Activated B cell treated with CpG ODN at 0.5 μM for 24 hours (primary cell): ENCODE measurements at regions not wholly inside any gene's neighbourhood (a gene's known extent, or its start where the extent isn't known, plus 50 kb on each side); places are given as distances from the start of the nearest gene placed in this dataset.

ENCODE experiments used
- ATAC-seq: fragments of 200-7000 bp; cut with Tn5 transposase; one replicate; pipeline ENCODE4 v1.10.0; 2021; ENCODE audit warnings: low read depth, mild to moderate bottlenecking, moderate library complexity
- CTCF ChIA-PET: fragments of 350-600 bp; sonication (Branson Sonifier 250); formaldehyde crosslinking; loops from one replicate; lab custom pipeline; 2021; ENCODE audit warnings: antibody characterized with exemption; lab: Charles Lee
- POLR2A ChIA-PET: fragments of 350-600 bp; sonication (Branson Sonifier 250); formaldehyde crosslinking; loops from one replicate; lab custom pipeline; 2021; ENCODE audit warnings: antibody characterized with exemption; lab: Charles Lee
- DNase-seq: peaks from one replicate; pipeline ENCODE4 v3.0.0; 2022
- H3K27ac Mint-ChIP-seq: one replicate; pipeline ENCODE4 v1.8.0; 2020; ENCODE audit warnings: mixed read lengths
- H3K27me3 Mint-ChIP-seq: one replicate; pipeline ENCODE4 v1.8.0; 2021; ENCODE audit warnings: mixed read lengths
- H3K36me3 Mint-ChIP-seq: one replicate; pipeline ENCODE4 v1.8.0; 2021; ENCODE audit warnings: low read depth, mixed read lengths
- H3K4me1 Mint-ChIP-seq: one replicate; pipeline ENCODE4 v1.8.0; 2021; ENCODE audit warnings: mixed read lengths
- H3K4me3 Mint-ChIP-seq: one replicate; pipeline ENCODE4 v1.8.0; 2020; ENCODE audit warnings: mild to moderate bottlenecking, mixed read lengths
- H3K9me3 Mint-ChIP-seq: one replicate; pipeline ENCODE4 v1.8.0; 2020; ENCODE audit warnings: mixed read lengths
- intact Hi-C: fragments of 100-400 bp; cut with micrococcal nuclease; formaldehyde crosslinking; loops from one replicate; pipeline ENCODE4 v1.15.1; 2024
- TF ChIP-seq, protein P1 (sequence below): fragments of 200-600 bp; IDR thresholded peaks from one replicate; pipeline ENCODE4 v1.8.0; 2022; ENCODE audit warnings: antibody characterized with exemption, mild to moderate bottlenecking

DNA sequence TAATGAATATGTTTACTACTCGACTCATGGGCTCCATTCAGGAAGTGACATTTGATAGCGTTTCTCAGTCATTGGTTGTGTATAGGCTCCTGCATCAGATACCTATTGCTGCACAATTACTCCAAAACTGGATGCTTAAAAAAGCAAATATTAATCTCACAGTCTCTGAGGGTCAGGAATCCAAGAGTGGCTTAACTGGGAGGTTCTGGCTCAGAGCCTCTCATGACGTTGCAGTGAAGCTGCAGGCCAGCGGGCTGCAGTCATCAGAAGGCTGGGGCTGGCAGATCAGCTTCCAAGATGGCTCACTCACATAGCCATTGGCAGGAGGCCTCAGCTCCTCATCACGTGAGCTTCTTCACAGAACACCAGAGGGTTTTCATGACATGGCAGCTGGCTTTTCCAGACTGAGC lies 525.1 kb upstream of the NBEA start:
- Mint-ChIP-seq H3K4me3 (no peak overlapping the region), H3K27ac (no peak overlapping the region), H3K36me3 (no peaks in the 10 kb centered on the region), H3K9me3 (peaks cover 3% of the 10 kb centered on the region), H3K27me3 (no peaks in the 10 kb centered on the region), H3K4me1 (no peaks in the 10 kb centered on the region)
- TF ChIP-seq, protein P1, sequence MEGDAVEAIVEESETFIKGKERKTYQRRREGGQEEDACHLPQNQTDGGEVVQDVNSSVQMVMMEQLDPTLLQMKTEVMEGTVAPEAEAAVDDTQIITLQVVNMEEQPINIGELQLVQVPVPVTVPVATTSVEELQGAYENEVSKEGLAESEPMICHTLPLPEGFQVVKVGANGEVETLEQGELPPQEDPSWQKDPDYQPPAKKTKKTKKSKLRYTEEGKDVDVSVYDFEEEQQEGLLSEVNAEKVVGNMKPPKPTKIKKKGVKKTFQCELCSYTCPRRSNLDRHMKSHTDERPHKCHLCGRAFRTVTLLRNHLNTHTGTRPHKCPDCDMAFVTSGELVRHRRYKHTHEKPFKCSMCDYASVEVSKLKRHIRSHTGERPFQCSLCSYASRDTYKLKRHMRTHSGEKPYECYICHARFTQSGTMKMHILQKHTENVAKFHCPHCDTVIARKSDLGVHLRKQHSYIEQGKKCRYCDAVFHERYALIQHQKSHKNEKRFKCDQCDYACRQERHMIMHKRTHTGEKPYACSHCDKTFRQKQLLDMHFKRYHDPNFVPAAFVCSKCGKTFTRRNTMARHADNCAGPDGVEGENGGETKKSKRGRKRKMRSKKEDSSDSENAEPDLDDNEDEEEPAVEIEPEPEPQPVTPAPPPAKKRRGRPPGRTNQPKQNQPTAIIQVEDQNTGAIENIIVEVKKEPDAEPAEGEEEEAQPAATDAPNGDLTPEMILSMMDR: no peak
- POLR2A ChIA-PET: no interaction called here
- ATAC-seq (no peak), DNase-seq (no peak)
- intact Hi-C loops: no loop called here
- CTCF ChIA-PET: no interaction called here

GRCh38 chr13:34417896-34418295 lies 524.2 kb upstream of the NBEA start:
- ChIA-PET CTCF (no interaction called here), POLR2A (no interaction called here)
- TF ChIP-seq, protein P1: no peak
- ATAC-seq (no peak), DNase-seq (no peak)
- intact Hi-C loops: no loop called here
- Mint-ChIP-seq H3K36me3 (no peaks in the 10 kb centered on the region), H3K4me1 (no peaks in the 10 kb centered on the region), H3K4me3 (no peak overlapping the region), H3K9me3 (peaks cover 3% of the 10 kb centered on the region), H3K27ac (no peak overlapping the region), H3K27me3 (no peaks in the 10 kb centered on the region)

DNA sequence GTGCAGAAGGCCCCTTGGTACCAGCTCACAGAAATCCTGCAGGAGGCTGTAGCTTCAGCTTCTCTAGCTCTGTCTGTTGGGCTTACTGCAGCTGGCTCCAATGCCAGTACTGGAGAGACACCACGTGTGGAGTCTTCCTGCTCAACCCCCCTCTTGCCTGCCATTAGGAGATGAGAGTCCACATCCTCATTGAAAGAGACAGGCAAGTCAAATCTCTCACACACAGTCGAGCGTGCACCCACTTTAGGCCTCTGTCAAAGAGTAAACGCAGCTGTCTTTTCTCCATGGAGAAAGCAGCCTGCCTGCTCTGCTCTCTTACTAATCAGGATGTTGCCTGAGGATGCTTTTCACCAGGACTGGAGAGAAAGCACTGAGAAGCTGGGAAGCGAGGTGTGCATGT lies 523.0 kb upstream of the NBEA start:
- intact Hi-C loops: no loop called here
- Mint-ChIP-seq H3K9me3 (peaks cover 3% of the 10 kb centered on the region), H3K36me3 (no peaks in the 10 kb centered on the region), H3K27ac (no peak overlapping the region), H3K27me3 (no peaks in the 10 kb centered on the region), H3K4me3 (no peak overlapping the region), H3K4me1 (no peaks in the 10 kb centered on the region)
- ATAC-seq (no peak), DNase-seq (no peak)
- ChIA-PET POLR2A (no interaction called here), CTCF (no interaction called here)
- TF ChIP-seq, protein P1: no peak

DNA sequence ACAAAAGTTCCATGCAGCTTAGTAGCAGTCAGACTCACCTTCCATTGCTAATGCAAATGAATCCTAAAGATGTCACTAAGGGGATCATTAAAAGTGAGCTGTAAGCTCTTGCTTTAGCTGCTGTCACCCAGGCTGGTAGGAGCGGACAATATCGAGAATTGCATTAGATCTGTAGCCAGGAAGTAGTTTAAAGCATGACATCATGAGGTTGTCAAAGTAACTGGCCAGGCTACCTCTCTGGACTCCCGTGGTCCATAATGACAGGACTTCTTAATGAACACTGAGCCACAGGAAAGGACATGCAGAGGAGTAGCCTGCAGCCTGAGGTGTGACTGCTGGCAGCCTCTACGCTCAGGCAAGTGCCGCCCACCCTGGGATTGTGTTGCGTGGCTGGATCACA lies 522.3 kb upstream of the NBEA start:
- CTCF ChIA-PET: no interaction called here
- Mint-ChIP-seq H3K36me3 (no peaks in the 10 kb centered on the region), H3K4me3 (no peak overlapping the region), H3K9me3 (peaks cover 3% of the 10 kb centered on the region), H3K4me1 (no peaks in the 10 kb centered on the region), H3K27ac (no peak overlapping the region), H3K27me3 (no peaks in the 10 kb centered on the region)
- intact Hi-C loops: no loop called here
- DNase-seq (no peak), ATAC-seq (no peak)
- TF ChIP-seq, protein P1: no peak
- POLR2A ChIA-PET: no interaction called here

- Mint-ChIP-seq H3K9me3 (no peaks in the 10 kb centered on the region), H3K27ac (no peak overlapping the region), H3K4me1 (no peaks in the 10 kb centered on the region), H3K4me3 (no peak overlapping the region), H3K36me3 (no peaks in the 10 kb centered on the region), H3K27me3 (no peaks in the 10 kb centered on the region)
- ATAC-seq: no peak
- intact Hi-C loops: no loop called here
- no peak for DNase-seq
- POLR2A ChIA-PET: no interaction called here
- TF ChIP-seq, protein P1: no peak
- CTCF ChIA-PET: no interaction called here
These were observed 521.2 kb upstream of the NBEA start for GRCh38 chr13:34420702-34421346.
